Activated T-cell treated with anti-CD3 and anti-CD28 coated beads, Interleukin-2, amount 50 U/mL, for 4 hours (primary cell): ENCODE measurements at regions not wholly inside any gene's neighbourhood (a gene's known extent, or its start where the extent isn't known, plus 50 kb on each side); places are given as distances from the start of the nearest gene placed in this dataset.
"Not testable (repeated sequence)": the region's sequence is repeated elsewhere in the genome, so short reads cannot be mapped to it uniquely, and the experiment has no call there.

Experiments
- ATAC-seq, 2 donors: fragments of 200-7000 bp; cut with Tn5 transposase; one replicate each; pipeline ENCODE4 v1.10.0; 2021
- DNase-seq: peaks from one replicate; pipeline ENCODE4 v3.0.0-alpha.2; 2020
- H3K27me3 Mint-ChIP-seq: one replicate; pipeline ENCODE4 v1.8.0; 2021; ENCODE audit warnings: low read depth, mixed read lengths
- H3K36me3 Mint-ChIP-seq: one replicate; pipeline ENCODE4 v1.8.0; 2022; ENCODE audit warnings: mixed read lengths; ENCODE audit not compliant: insufficient read depth
- H3K4me1 Mint-ChIP-seq: one replicate; pipeline ENCODE4 v1.8.0; 2021; ENCODE audit warnings: low read depth, mixed read lengths
- H3K4me3 Mint-ChIP-seq: one replicate; pipeline ENCODE4 v1.8.0; 2021; ENCODE audit warnings: mild to moderate bottlenecking, moderate library complexity, mixed read lengths
- H3K9me3 Mint-ChIP-seq: one replicate; pipeline ENCODE4 v1.8.0; 2021; ENCODE audit warnings: mixed read lengths

DNA sequence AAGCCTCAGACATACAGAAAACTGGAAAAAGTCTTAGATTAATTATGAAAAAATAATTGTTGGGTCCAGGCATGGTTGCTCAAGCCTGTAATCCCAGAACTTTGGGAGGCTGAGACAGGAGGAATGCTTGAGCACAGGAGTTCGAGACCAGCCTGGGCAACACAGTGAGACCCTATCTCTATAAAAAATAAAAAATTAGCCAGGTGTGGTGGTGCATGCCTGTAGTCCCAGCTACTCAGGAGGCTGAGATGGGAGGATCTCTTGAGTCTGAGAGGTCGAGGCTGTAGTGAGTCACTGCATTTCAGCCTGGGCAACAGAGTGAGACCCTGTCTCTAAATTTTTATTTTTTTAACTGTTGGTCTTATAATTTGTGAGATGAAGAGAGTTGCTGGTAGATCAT lies 90.6 kb upstream of the HMGA2 start:
- H3K36me3 Mint-ChIP-seq, H3K9me3 Mint-ChIP-seq: not testable (repeated sequence)

GRCh38 chr12:65734226-65734625 lies 90.1 kb upstream of the HMGA2 start:
- no peaks in the 10 kb centered on the region for H3K4me1 Mint-ChIP-seq
- DNase-seq (no peak), ATAC-seq (no peak)
- H3K4me3 Mint-ChIP-seq: no peak overlapping the region
- H3K36me3 Mint-ChIP-seq: no peaks in the 10 kb centered on the region
- no peaks in the 10 kb centered on the region for H3K9me3 Mint-ChIP-seq
- peaks cover 27% of the 10 kb centered on the region for H3K27me3 Mint-ChIP-seq

More for the DNA sequence above, 90.6 kb upstream of the HMGA2 start:
- H3K4me3 Mint-ChIP-seq, ATAC-seq, DNase-seq, H3K4me1 Mint-ChIP-seq: not testable (repeated sequence)
- peaks cover 33% of the 10 kb centered on the region for H3K27me3 Mint-ChIP-seq

GRCh38 chr12:65739606-65740005 lies 84.7 kb upstream of the HMGA2 start:
- Mint-ChIP-seq H3K4me3 (no peak overlapping the region), H3K27me3 (peaks cover 22% of the 10 kb centered on the region), H3K4me1 (peaks cover 16% of the 10 kb centered on the region), H3K36me3 (no peaks in the 10 kb centered on the region), H3K9me3 (no peaks in the 10 kb centered on the region)
- DNase-seq (no peak), ATAC-seq (no peak)

DNA sequence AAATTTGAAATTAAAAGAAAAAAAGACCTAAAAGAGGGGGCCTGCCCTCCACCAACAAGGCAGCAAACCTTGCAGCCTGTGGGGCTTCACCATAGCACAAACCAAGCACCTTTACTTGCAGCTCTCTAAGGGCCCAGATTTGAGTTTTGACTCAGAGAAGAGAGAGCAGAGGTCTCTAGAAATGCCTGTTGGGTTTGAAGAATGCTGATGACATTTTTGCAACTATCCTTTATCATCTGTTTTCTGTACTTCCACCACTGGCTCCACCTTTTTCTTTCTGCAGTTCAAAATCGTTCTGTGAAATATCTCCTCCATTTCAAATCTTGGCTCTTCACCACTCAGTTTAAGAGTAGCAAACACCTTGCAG lies 83.8 kb upstream of the HMGA2 start:
- no peaks in the 10 kb centered on the region for H3K9me3 Mint-ChIP-seq
- DNase-seq (no peak), ATAC-seq (peak in 1 of 2 donors; percentile 9)
- no peaks in the 10 kb centered on the region for H3K36me3 Mint-ChIP-seq
- peaks cover 30% of the 10 kb centered on the region for H3K27me3 Mint-ChIP-seq
- H3K4me3 Mint-ChIP-seq: peak overlapping the region; percentile 68
- H3K4me1 Mint-ChIP-seq: peaks cover 16% of the 10 kb centered on the region

- H3K4me1 Mint-ChIP-seq: peaks cover 16% of the 10 kb centered on the region
- peak; percentile 59 for DNase-seq
- no peaks in the 10 kb centered on the region for H3K9me3 Mint-ChIP-seq
- H3K36me3 Mint-ChIP-seq: no peaks in the 10 kb centered on the region
- H3K27me3 Mint-ChIP-seq: peaks cover 30% of the 10 kb centered on the region
- H3K4me3 Mint-ChIP-seq: peak overlapping the region; percentile 68
- ATAC-seq: peak; percentile 87 to 89
Observed at GRCh38 chr12:65740873-65741600, 83.2 kb upstream of the HMGA2 start.

- H3K4me3 Mint-ChIP-seq: peak overlapping the region; percentile 75
- no peaks in the 10 kb centered on the region for H3K9me3 Mint-ChIP-seq
- no peaks in the 10 kb centered on the region for H3K36me3 Mint-ChIP-seq
- peak; percentile 23 to 34 for ATAC-seq
- peaks cover 16% of the 10 kb centered on the region for H3K4me1 Mint-ChIP-seq
- H3K27me3 Mint-ChIP-seq: peaks cover 29% of the 10 kb centered on the region
- no peak for DNase-seq
Observed at GRCh38 chr12:65741656-65742017, 82.6 kb upstream of the HMGA2 start.

DNA sequence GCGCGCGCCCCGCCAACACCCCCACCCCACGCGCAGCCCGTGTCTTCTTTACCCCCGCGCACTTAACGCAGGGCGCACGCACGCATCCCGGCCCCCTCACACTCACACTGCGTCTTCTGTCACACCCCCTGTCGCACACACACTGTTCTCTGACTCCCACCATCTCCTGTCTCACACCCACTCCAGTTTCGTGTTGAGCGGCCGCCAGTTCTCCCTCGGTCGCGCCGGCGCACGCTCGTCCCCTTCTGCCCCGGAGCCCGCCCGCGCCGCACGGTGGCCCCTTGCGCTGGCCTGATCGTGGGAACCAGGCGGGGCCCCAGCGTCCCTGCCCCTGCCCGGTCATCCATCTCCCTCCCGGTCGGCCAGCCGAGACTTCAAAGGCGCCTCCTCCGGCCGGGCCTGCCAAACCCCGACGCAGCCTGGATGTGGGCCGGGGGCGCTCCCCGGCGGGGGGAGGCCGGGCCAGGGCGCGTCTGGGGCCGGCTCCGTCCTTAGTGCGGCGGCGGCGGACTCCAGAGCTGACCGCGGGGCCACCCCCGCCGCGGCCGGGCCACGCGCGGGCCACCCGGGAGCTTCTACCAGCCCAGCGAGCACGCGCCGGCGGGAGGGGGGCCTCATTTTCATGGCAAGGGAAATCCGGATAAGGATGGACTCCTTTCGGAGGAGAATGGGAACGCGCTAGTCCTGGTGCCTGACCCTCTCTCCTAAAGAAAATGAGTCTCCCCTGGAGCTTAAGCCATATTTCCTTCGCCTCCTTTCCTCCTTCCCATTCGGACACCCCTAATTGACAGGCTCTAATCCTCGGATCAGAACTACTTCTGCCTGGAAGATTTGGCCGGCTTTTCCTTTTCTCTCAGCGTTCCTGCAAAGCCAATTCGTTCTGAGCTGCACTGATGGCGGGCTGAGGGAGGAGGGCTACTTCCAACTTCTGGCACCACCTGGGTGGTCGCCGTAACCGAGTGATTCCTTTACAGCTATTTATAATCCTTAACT lies 82.0 kb upstream of the HMGA2 start:
- Mint-ChIP-seq H3K36me3 (no peaks in the 10 kb centered on the region), H3K27me3 (peaks cover 29% of the 10 kb centered on the region), H3K4me1 (peaks cover 16% of the 10 kb centered on the region), H3K4me3 (peak overlapping the region; percentile 75), H3K9me3 (no peaks in the 10 kb centered on the region)
- DNase-seq (peak; percentile 10), ATAC-seq (peak; percentile 29 to 42)

GRCh38 chr12:65744236-65744840 lies 79.9 kb upstream of the HMGA2 start:
- not testable (repeated sequence) for H3K4me3 Mint-ChIP-seq, H3K36me3 Mint-ChIP-seq, DNase-seq, ATAC-seq, H3K9me3 Mint-ChIP-seq
- H3K27me3 Mint-ChIP-seq: peaks cover 34% of the 10 kb centered on the region
- peaks cover 16% of the 10 kb centered on the region for H3K4me1 Mint-ChIP-seq

GRCh38 chr12:65747338-65747737 lies 76.9 kb upstream of the HMGA2 start:
- no peak for ATAC-seq
- no peaks in the 10 kb centered on the region for H3K9me3 Mint-ChIP-seq
- no peaks in the 10 kb centered on the region for H3K36me3 Mint-ChIP-seq
- no peak overlapping the region for H3K4me3 Mint-ChIP-seq
- H3K27me3 Mint-ChIP-seq: peaks cover 21% of the 10 kb centered on the region
- peaks cover 5% of the 10 kb centered on the region for H3K4me1 Mint-ChIP-seq
- DNase-seq: no peak

- no peak for DNase-seq
- Mint-ChIP-seq H3K9me3 (no peaks in the 10 kb centered on the region), H3K27me3 (peaks cover 14% of the 10 kb centered on the region), H3K4me3 (no peak overlapping the region), H3K4me1 (no peaks in the 10 kb centered on the region), H3K36me3 (no peaks in the 10 kb centered on the region)
- ATAC-seq: no peak
Observed at GRCh38 chr12:65748332-65748731, 76.0 kb upstream of the HMGA2 start.

DNA sequence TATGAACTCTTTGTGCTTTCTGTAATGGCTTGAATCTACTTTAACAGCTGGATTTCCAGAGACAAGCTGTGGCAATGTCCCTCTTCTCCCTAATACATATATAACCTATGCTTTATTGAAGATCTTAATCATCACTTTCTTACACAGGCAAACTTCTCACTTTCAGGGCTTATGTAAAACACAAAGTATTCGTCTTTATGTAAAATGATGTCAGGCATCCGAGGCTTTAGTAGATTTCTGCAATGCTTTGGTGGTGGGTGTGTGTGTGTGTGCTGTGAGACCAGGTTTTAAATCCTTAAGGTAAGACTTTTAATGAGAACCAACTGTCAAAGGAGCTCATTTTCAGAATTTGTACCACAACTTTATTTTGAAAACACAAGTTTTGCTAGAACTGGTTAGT lies 70.0 kb upstream of the HMGA2 start:
- no peak overlapping the region for H3K4me3 Mint-ChIP-seq
- no peaks in the 10 kb centered on the region for H3K4me1 Mint-ChIP-seq
- H3K27me3 Mint-ChIP-seq: peaks cover 8% of the 10 kb centered on the region
- H3K36me3 Mint-ChIP-seq: no peaks in the 10 kb centered on the region
- no peak for DNase-seq
- H3K9me3 Mint-ChIP-seq: no peaks in the 10 kb centered on the region
- no peak for ATAC-seq

DNA sequence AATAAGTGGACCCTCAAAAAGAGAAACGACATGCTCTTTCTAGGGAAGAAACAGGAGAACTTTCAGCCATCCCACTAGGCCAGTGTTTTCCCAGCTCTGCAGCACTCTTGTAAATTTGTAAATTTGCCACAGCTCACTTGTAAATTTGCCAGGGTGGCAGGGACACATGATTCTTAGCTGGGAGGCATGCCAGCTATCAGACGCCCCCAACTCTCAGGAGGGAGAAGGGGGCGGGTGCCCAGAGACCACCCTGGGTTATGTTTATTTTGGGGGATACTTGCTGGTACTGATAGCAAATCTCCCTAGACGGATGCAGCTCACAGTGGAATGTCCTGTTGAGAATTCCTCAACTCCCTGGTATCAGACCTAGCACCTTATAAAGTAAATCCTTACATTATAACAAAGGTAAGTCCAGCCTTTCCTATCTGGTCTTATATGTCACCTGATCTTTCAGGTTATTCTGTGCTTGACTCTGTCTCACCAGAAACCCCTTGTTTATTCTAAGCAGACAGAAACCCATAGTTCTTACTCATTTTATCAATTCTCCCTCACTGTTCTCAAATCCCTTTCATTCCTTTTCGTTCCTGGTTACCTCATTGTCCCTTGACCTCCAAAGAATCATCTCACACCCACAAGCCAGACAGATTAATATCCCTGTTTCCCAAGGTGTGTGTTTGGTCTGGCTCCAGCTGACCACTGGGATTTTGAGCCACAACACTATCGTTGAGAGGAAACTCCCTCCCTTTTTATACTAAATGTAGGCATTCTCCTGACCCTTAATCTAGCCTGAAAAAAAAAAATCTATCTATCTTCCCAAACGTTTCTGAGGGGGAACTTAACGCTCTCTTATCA lies 69.3 kb upstream of the HMGA2 start:
- no peaks in the 10 kb centered on the region for H3K9me3 Mint-ChIP-seq
- no peak for DNase-seq
- H3K36me3 Mint-ChIP-seq: no peaks in the 10 kb centered on the region
- ATAC-seq: no peak
- H3K27me3 Mint-ChIP-seq: peaks cover 8% of the 10 kb centered on the region
- no peaks in the 10 kb centered on the region for H3K4me1 Mint-ChIP-seq
- no peak overlapping the region for H3K4me3 Mint-ChIP-seq

DNA sequence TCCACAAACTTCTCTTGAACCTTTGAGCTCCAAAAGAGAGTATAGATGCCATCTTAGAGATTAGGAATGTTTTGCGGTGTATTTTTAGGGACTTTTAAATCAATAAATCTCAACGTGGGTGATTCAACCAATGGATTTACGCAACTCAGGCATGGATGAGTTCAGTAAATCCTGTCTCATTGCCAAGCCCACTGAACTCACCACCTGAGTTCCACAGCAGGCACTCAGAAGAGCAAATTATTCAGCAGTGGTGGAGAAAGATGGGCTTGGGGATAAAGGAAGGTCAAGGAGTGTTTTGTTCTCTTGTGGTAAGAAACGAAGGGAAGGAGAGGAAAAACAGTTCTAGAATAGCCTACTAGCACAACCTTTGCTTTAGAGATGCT lies 68.7 kb upstream of the HMGA2 start:
- H3K4me3 Mint-ChIP-seq: no peak overlapping the region
- DNase-seq: no peak
- H3K4me1 Mint-ChIP-seq: no peaks in the 10 kb centered on the region
- no peaks in the 10 kb centered on the region for H3K36me3 Mint-ChIP-seq
- no peaks in the 10 kb centered on the region for H3K9me3 Mint-ChIP-seq
- H3K27me3 Mint-ChIP-seq: peaks cover 8% of the 10 kb centered on the region
- ATAC-seq: no peak

GRCh38 chr12:65756267-65756666 lies 68.0 kb upstream of the HMGA2 start:
- ATAC-seq: no peak
- no peaks in the 10 kb centered on the region for H3K4me1 Mint-ChIP-seq
- no peak for DNase-seq
- no peak overlapping the region for H3K4me3 Mint-ChIP-seq
- peaks cover 8% of the 10 kb centered on the region for H3K27me3 Mint-ChIP-seq
- H3K36me3 Mint-ChIP-seq: no peaks in the 10 kb centered on the region
- no peaks in the 10 kb centered on the region for H3K9me3 Mint-ChIP-seq
